ENCODE measurements at regions not wholly inside any gene's neighbourhood (a gene's known extent, or its start where the extent isn't known, plus 50 kb on each side); places are given as distances from the start of the nearest gene placed in this dataset.

DNA sequence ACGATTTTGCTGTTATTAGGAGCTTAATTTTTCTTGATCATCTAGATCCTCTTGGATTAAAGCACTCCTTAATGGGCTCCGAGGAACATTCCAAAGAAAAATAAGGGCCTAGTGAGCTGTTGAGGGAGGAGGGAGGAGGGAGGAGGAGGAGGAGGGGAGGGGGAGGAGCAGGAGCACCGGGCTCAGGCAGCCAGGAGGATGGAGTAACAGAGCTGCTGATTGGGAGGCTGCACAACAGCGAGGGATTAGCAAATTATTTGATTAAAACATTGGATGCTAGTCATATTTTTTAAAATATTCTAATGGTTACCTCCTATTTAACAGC, 302.1 kb upstream of the RRP15 start:
- intact Hi-C loops (cut with micrococcal nuclease) = no loop called here

More for the DNA sequence above, 302.1 kb upstream of the RRP15 start:
- Histone ChIP-seq H4K20me1 (replicated peaks; ENCODE audit: control insufficient read depth, insufficient read depth, low read length) (no peaks in the 10 kb centered on the region), H3K9me3 (replicated peaks; ENCODE audit: control insufficient read depth, insufficient read depth, low read depth, low read length) (no peaks in the 10 kb centered on the region; the same call in 1 of the 2 replicates), H3K4me2 (ENCODE audit: insufficient read depth, low read length) (no peak overlapping the region), H3K9me1 (ENCODE audit: control insufficient read depth, insufficient read depth, low read length) (no peaks in the 10 kb centered on the region), H2AFZ (ENCODE audit: low read depth, low read length) (no peak overlapping the region), H3K9ac (ENCODE audit: insufficient read depth in 1 of 2, low read depth in 2 of 2, low read length in 2 of 2) (no peak overlapping the region), H3K36me3 (ENCODE audit: control insufficient read depth, insufficient read depth, low read length) (no peaks in the 10 kb centered on the region), H3K27ac (ENCODE audit: extremely low read depth, low read depth, low read length) (no peak overlapping the region), H3K4me1 (replicated peaks in 1 of 2; ENCODE audit: control insufficient read depth in 2 of 2, insufficient read depth in 2 of 2, low read length in 2 of 2) (no peaks in the 10 kb centered on the region), H3K79me2 (ENCODE audit: control insufficient read depth, insufficient read depth, low read length) (no peaks in the 10 kb centered on the region), H3K27me3 (ENCODE audit: control insufficient read depth in 2 of 2, insufficient read depth in 2 of 2, low read length in 2 of 2) (no peaks in the 10 kb centered on the region), H3K4me3 (no peak overlapping the region)
- FAIRE-seq (no peak), DNase-seq (ENCODE audit: extremely low read depth in 1 of 4, low spot score in 3 of 4) (no peak), ATAC-seq (no peak)
- 3% methylated on average over 3 of the region's 4 CpGs for WGBS (ENCODE audit: insufficient coverage, low coverage, missing lambda C conversion rate)
- ChIA-PET POLR2A (no interaction called here), CTCF (ENCODE audit: low intra/inter-chr PET ratio) (no interaction called here)
- TF ChIP-seq ETV5 (CRISPR knock-in tag; IDR thresholded peaks at IDR 0.05; ENCODE audit: low read depth) (no peak), MTA2 (IDR thresholded peaks at IDR 0.05; ENCODE audit: low read depth) (no peak), MYNN (IDR thresholded peaks at IDR 0.05) (no peak), MYNN (CRISPR knock-in tag; IDR thresholded peaks at IDR 0.05) (no peak), STAT5B (CRISPR knock-in tag; IDR thresholded peaks at IDR 0.05) (no peak), ZNF444 (CRISPR knock-in tag; IDR thresholded peaks at IDR 0.05) (no peak), ZNF263 (CRISPR knock-in tag; IDR thresholded peaks at IDR 0.05; ENCODE audit: borderline replicate concordance) (no peak), ZNF175 (CRISPR knock-in tag; IDR thresholded peaks at IDR 0.05; ENCODE audit: low read depth) (no peak), SRF (CRISPR knock-in tag; IDR thresholded peaks at IDR 0.05) (no peak), ZNF239 (CRISPR knock-in tag; IDR thresholded peaks at IDR 0.05) (no peak), NFATC3 (IDR thresholded peaks at IDR 0.05) (no peak), SOX6 (IDR thresholded peaks at IDR 0.05) (no peak), POLR3A (IDR thresholded peaks at IDR 0.05; ENCODE audit: borderline replicate concordance, extremely low read depth, insufficient read depth, insufficient read length) (no peak)
- TF ChIP-seq, protein P1, sequence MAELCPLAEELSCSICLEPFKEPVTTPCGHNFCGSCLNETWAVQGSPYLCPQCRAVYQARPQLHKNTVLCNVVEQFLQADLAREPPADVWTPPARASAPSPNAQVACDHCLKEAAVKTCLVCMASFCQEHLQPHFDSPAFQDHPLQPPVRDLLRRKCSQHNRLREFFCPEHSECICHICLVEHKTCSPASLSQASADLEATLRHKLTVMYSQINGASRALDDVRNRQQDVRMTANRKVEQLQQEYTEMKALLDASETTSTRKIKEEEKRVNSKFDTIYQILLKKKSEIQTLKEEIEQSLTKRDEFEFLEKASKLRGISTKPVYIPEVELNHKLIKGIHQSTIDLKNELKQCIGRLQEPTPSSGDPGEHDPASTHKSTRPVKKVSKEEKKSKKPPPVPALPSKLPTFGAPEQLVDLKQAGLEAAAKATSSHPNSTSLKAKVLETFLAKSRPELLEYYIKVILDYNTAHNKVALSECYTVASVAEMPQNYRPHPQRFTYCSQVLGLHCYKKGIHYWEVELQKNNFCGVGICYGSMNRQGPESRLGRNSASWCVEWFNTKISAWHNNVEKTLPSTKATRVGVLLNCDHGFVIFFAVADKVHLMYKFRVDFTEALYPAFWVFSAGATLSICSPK (IDR thresholded peaks at IDR 0.05; ENCODE audit: borderline replicate concordance) = no peak
- in situ Hi-C loops (cut with MboI) = no loop called here
- BruUV-seq (replicated peaks) = no TSS peak

Data from K562 (cell line).